Calu3 (cell line): ENCODE measurements at regions not wholly inside any gene's neighbourhood (a gene's known extent, or its start where the extent isn't known, plus 50 kb on each side); places are given as distances from the start of the nearest gene placed in this dataset.

Source experiments
- BruUV-seq: library from RNA; stranded (reverse); fragments of 400-500 nt; replicated peaks from 2 replicates; lab custom pipeline; 2021; lab: Mats Ljungman, UMichigan
- CTCF ChIA-PET: fragments of 300-600 bp; sonication (Branson Sonifier 250); formaldehyde crosslinking; loops from one replicate; lab custom pipeline; 2022; ENCODE audit warnings: antibody characterized with exemption; lab: Charles Lee
- DNase-seq: peaks from one replicate; pipeline ENCODE4 v3.0.0; 2022
- H3K27ac Mint-ChIP-seq: one replicate; pipeline ENCODE4 v1.8.0; 2022; ENCODE audit warnings: mixed read lengths; ENCODE audit not compliant: unreplicated experiment
- H3K27me3 Mint-ChIP-seq: one replicate; pipeline ENCODE4 v1.8.0; 2022; ENCODE audit warnings: mixed read lengths; ENCODE audit not compliant: unreplicated experiment
- H3K36me3 Mint-ChIP-seq: one replicate; pipeline ENCODE4 v1.8.0; 2022; ENCODE audit warnings: mild to moderate bottlenecking, moderate library complexity, mixed read lengths; ENCODE audit not compliant: insufficient read depth, unreplicated experiment
- H3K4me1 Mint-ChIP-seq: one replicate; pipeline ENCODE4 v1.8.0; 2022; ENCODE audit warnings: mild to moderate bottlenecking, low read depth, mixed read lengths; ENCODE audit not compliant: unreplicated experiment
- H3K4me3 Mint-ChIP-seq: one replicate; pipeline ENCODE4 v1.8.0; 2022; ENCODE audit warnings: mild to moderate bottlenecking, low read depth, moderate library complexity, mixed read lengths; ENCODE audit not compliant: unreplicated experiment
- H3K9me3 Mint-ChIP-seq: one replicate; pipeline ENCODE4 v1.8.0; 2022; ENCODE audit warnings: low read depth, mixed read lengths; ENCODE audit not compliant: unreplicated experiment
- intact Hi-C: fragments of 100-400 bp; cut with micrococcal nuclease; formaldehyde crosslinking; loops from one replicate; pipeline ENCODE4 v1.10.0; 2022; ENCODE audit not compliant: unreplicated experiment
- TF ChIP-seq, protein P1 (sequence below): fragments of 200-600 bp; IDR thresholded peaks from one replicate; pipeline ENCODE4 v1.8.0; 2022; ENCODE audit warnings: antibody characterized with exemption; ENCODE audit not compliant: unreplicated experiment

- H3K27me3 Mint-ChIP-seq = no peaks in the 10 kb centered on the region
- H3K36me3 Mint-ChIP-seq = no peaks in the 10 kb centered on the region
- no peak overlapping the region for H3K4me3 Mint-ChIP-seq
- TF ChIP-seq, protein P1, sequence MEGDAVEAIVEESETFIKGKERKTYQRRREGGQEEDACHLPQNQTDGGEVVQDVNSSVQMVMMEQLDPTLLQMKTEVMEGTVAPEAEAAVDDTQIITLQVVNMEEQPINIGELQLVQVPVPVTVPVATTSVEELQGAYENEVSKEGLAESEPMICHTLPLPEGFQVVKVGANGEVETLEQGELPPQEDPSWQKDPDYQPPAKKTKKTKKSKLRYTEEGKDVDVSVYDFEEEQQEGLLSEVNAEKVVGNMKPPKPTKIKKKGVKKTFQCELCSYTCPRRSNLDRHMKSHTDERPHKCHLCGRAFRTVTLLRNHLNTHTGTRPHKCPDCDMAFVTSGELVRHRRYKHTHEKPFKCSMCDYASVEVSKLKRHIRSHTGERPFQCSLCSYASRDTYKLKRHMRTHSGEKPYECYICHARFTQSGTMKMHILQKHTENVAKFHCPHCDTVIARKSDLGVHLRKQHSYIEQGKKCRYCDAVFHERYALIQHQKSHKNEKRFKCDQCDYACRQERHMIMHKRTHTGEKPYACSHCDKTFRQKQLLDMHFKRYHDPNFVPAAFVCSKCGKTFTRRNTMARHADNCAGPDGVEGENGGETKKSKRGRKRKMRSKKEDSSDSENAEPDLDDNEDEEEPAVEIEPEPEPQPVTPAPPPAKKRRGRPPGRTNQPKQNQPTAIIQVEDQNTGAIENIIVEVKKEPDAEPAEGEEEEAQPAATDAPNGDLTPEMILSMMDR = no peak
- peaks cover 10% of the 10 kb centered on the region for H3K9me3 Mint-ChIP-seq
- no peak for DNase-seq
- H3K4me1 Mint-ChIP-seq = no peaks in the 10 kb centered on the region
- intact Hi-C loops = no loop called here
- H3K27ac Mint-ChIP-seq = no peak overlapping the region
- BruUV-seq = no TSS peak
- CTCF ChIA-PET = no interaction called here
These were observed 78.3 kb upstream of the KCTD3 start for GRCh38 chr1:215488850-215489249.

GRCh38 chr1:215489771-215490565, 77.1 kb upstream of the KCTD3 start:
- no peaks in the 10 kb centered on the region for H3K36me3 Mint-ChIP-seq
- CTCF ChIA-PET = no interaction called here
- TF ChIP-seq, protein P1 = no peak
- no TSS peak for BruUV-seq
- intact Hi-C loops = no loop called here
- no peaks in the 10 kb centered on the region for H3K27me3 Mint-ChIP-seq
- H3K4me3 Mint-ChIP-seq = no peak overlapping the region
- H3K27ac Mint-ChIP-seq = no peak overlapping the region
- no peaks in the 10 kb centered on the region for H3K4me1 Mint-ChIP-seq
- peaks cover 10% of the 10 kb centered on the region for H3K9me3 Mint-ChIP-seq
- DNase-seq = no peak

- TF ChIP-seq, protein P1 = no peak
- BruUV-seq = no TSS peak
- peaks cover 5% of the 10 kb centered on the region for H3K9me3 Mint-ChIP-seq
- no peak overlapping the region for H3K27ac Mint-ChIP-seq
- no peaks in the 10 kb centered on the region for H3K36me3 Mint-ChIP-seq
- H3K4me1 Mint-ChIP-seq = no peaks in the 10 kb centered on the region
- H3K27me3 Mint-ChIP-seq = no peaks in the 10 kb centered on the region
- no peak for DNase-seq
- intact Hi-C loops = no loop called here
- CTCF ChIA-PET = no interaction called here
- no peak overlapping the region for H3K4me3 Mint-ChIP-seq
These were observed 69.6 kb upstream of the KCTD3 start for GRCh38 chr1:215497528-215497927.

DNA sequence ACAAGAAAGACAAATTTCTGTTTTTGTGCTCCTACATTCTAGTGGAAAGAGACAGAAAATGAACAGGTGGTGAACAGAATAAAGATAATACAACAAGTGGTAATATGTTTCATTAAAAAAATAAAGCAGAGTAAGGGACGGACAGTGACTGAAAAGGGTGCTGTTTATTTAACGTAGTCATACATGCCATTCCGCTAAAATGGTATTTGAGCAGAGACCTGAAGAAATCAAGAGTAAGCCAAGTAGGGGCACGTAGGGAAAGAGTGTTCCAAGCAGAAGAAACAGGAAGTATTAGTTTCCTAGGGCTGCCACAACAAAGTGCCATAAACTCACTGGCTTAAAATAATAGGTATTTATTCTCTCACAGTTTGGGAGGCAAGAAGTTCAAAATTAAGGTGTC, 65.6 kb upstream of the KCTD3 start:
- TF ChIP-seq, protein P1 = no peak
- DNase-seq = no peak
- H3K9me3 Mint-ChIP-seq = no peaks in the 10 kb centered on the region
- no peak overlapping the region for H3K27ac Mint-ChIP-seq
- no peaks in the 10 kb centered on the region for H3K36me3 Mint-ChIP-seq
- no TSS peak for BruUV-seq
- no peak overlapping the region for H3K4me3 Mint-ChIP-seq
- H3K4me1 Mint-ChIP-seq = no peaks in the 10 kb centered on the region
- intact Hi-C loops = no loop called here
- no peaks in the 10 kb centered on the region for H3K27me3 Mint-ChIP-seq
- CTCF ChIA-PET = no interaction called here
